Stomach (tissue), 8 donors: ENCODE measurements at regions not wholly inside any gene's neighbourhood (a gene's known extent, or its start where the extent isn't known, plus 50 kb on each side); places are given as distances from the start of the nearest gene placed in this dataset.

Experiments used
- DNase-seq, 2 donors: peaks; one replicate each; pipeline versions ENCODE4 v3.0.0 to v3.0.0-alpha.2; 2013 to 2019
- H3K27ac ChIP-seq, 5 donors: fragments of 200-600 bp in 4 of 5; sonication (generic) in 4 of 5; one replicate each; pipeline ENCODE4 v1.5.1; 2013 to 2019; ENCODE audit warnings: mild to moderate bottlenecking in 1 of 5, moderate library complexity in 1 of 5
- H3K27me3 ChIP-seq, 3 donors: fragments of 200-600 bp; sonication (generic); one replicate each; pipeline ENCODE4 v1.5.1; 2017 to 2019; ENCODE audit warnings: mixed run types in 1 of 3
- H3K36me3 ChIP-seq, 4 donors: fragments of 200-600 bp; sonication (generic); 1 replicate in 3 of 4; 2 replicates in 1 of 4; pipeline ENCODE4 v1.5.1; 2016 to 2019
- H3K4me1 ChIP-seq, 4 donors: fragments of 200-600 bp; sonication (generic); one replicate each; pipeline ENCODE4 v1.5.1; 2016 to 2019
- H3K4me3 ChIP-seq, 4 donors: fragments of 200-600 bp; sonication (generic) in 3 of 4; one replicate each; pipeline ENCODE4 v1.5.1; 2016 to 2019; ENCODE audit warnings: mild to moderate bottlenecking in 1 of 4
- H3K9me3 ChIP-seq, 4 donors: fragments of 200-600 bp; sonication (generic); one replicate each; pipeline ENCODE4 v1.5.1; 2016 to 2019
- CTCF ChIP-seq, 7 experiments: fragments of 450-650 bp in 4 of 7; fragments of 200-600 bp in 3 of 7; sonication (generic) in 3 of 7; IDR thresholded peaks; one replicate each; pipeline ENCODE4 v1.5.1; 2016 to 2019; ENCODE audit warnings: antibody characterized with exemption in 7 of 7, control low read depth in 2 of 7, mild to moderate bottlenecking in 1 of 7
- EP300 ChIP-seq: sonication (generic); formaldehyde crosslinking; IDR thresholded peaks from one replicate; pipeline ENCODE4 v1.6.1; 2017; ENCODE audit warnings: antibody characterized with exemption
- POLR2A ChIP-seq, 4 donors: fragments of 450-650 bp; IDR thresholded peaks; one replicate each; pipeline ENCODE4 v1.6.1; 2016; ENCODE audit warnings: antibody characterized with exemption in 4 of 4, control low read depth in 2 of 4, mild to moderate bottlenecking in 1 of 4, moderate library complexity in 1 of 4
- POLR2AphosphoS5 ChIP-seq, 3 donors: sonication (generic); formaldehyde crosslinking; IDR thresholded peaks; one replicate each; pipeline ENCODE4 v1.6.1; 2016; ENCODE audit warnings: antibody characterized with exemption in 3 of 3
- WGBS, 5 donors: extraction: QIAGEN DNeasy Blood & Tissue Kit in 3 of 5; methylation state at CpG; one replicate each; pipeline versions ENCODE4 v1.1.5 to v1.1.7; 2013 to 2018; 5-methylcytosine and 5-hydroxymethylcytosine counted together
- intact Hi-C: fragments of 100-400 bp; cut with DNase I; formaldehyde crosslinking; loops from one replicate; pipeline ENCODE4 v1.15.1; 2023; ENCODE audit warnings: low total_unique reads
- donor health status: healthy with polysubstance abuse.
- donor health status: Bipolar disorder and iron deficiency.
- donor health status: healthy.

GRCh38 chr9:110124439-110124838 lies 83.5 kb downstream of the C9orf152 start:
- H3K36me3 ChIP-seq, result no peaks in the 10 kb centered on the region
- DNase-seq, result no peak
- no peak overlapping the region for H3K4me3 ChIP-seq
- H3K9me3 ChIP-seq, result no peaks in the 10 kb centered on the region
- H3K4me1 ChIP-seq, result peaks cover 39 to 59% (median 47%) of the 10 kb centered on the region in 4 donors
- H3K27ac ChIP-seq, result peak overlapping the region in 4 of 5 donors; percentile 80 to 89 (median 84)
- H3K27me3 ChIP-seq, result no peaks in the 10 kb centered on the region
- TF ChIP-seq POLR2AphosphoS5 (IDR thresholded peaks at IDR 0.05), result no peak
- intact Hi-C loops, result no loop called here
- 61 to 80% (median 70%) methylated on average over 4 of the region's 4 CpGs for WGBS, 5 donors

GRCh38 chr9:110125207-110125751 lies 82.7 kb downstream of the C9orf152 start:
- peaks cover 41 to 68% (median 52%) of the 10 kb centered on the region in 4 donors for H3K4me1 ChIP-seq
- peak overlapping the region; percentile 69 to 89 (median 82) for H3K27ac ChIP-seq
- no peaks in the 10 kb centered on the region for H3K36me3 ChIP-seq
- no peaks in the 10 kb centered on the region for H3K27me3 ChIP-seq
- 16 to 25% (median 18%) methylated on average over 11 to 16 of the region's 16 CpGs for WGBS, 5 donors
- peak overlapping the region; percentile 10 to 35 (median 32) for H3K4me3 ChIP-seq
- DNase-seq, result peak; percentile 86 to 97
- intact Hi-C loops, result no loop called here
- TF ChIP-seq POLR2AphosphoS5 (IDR thresholded peaks at IDR 0.05) (peak; percentile 79 to 88 (median 88)), POLR2A (IDR thresholded peaks at IDR 0.05) (peak in 1 of 4 donors; percentile 40), CTCF (IDR thresholded peaks at IDR 0.05) (no peak), EP300 (peak; percentile 49)
- no peaks in the 10 kb centered on the region for H3K9me3 ChIP-seq

DNA sequence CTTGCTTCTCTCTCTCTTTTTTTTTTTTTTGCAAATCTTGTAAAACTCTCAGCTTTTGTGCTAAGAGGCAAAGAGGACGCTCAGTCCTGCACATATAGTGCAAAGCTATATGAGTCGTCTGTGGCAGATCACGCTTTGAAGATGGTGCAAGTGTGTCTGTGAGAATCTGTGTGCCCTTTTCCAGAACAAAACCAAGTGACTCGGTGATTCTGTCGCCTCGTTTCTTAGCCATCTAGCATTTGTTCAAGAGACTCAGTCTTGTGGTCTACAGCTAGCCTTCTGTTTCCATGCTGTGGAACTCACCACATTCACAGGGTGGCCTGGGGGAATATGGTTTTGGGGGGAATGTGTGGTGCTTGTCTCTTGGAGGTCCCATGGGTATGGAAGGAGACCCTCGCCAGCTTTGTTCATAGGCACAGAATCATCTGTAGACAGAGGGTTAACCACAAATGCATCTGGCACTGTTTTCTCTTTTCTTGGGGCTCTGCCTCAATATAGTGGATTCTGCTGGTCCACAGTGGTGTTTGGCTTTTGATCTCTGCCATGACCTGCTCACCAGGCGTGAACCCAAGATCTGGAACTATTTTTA lies 82.1 kb downstream of the C9orf152 start:
- Histone ChIP-seq H3K27ac (peak overlapping the region; percentile 69 to 89 (median 82)), H3K9me3 (no peaks in the 10 kb centered on the region), H3K27me3 (no peaks in the 10 kb centered on the region), H3K4me3 (peak overlapping the region; percentile 10 to 35 (median 32)), H3K36me3 (no peaks in the 10 kb centered on the region), H3K4me1 (peaks cover 41 to 74% (median 55%) of the 10 kb centered on the region in 4 donors)
- intact Hi-C loops, result no loop called here
- 44 to 76% (median 57%) methylated on average over 7 to 8 of the region's 8 CpGs for WGBS, 5 donors
- TF ChIP-seq EP300 (no peak), POLR2AphosphoS5 (IDR thresholded peaks at IDR 0.05) (no peak), POLR2A (IDR thresholded peaks at IDR 0.05) (no peak), CTCF (IDR thresholded peaks at IDR 0.05) (no peak)
- DNase-seq, result no peak

DNA sequence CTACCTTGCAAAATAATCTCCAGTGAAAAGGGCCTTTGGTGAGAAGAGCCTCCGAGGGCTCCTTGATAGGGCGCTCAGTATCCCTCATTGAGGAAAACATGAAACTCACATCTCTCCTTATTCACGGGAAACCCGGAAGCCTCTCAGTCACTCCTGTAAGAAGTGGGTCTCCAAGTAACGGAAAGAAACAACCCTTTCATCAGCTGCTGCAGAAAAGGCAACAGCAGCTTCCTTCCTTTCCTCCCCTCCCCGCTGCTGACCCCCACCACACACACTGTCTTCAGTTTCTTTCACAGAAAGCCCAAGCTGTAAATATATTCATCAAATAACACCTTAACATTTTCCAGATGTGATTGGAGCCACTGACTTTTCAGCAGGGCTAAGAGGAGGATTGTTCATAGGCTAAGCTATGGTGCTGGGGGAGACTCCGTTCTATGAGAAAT lies 81.4 kb downstream of the C9orf152 start:
- TF ChIP-seq CTCF (IDR thresholded peaks at IDR 0.05) (no peak), EP300 (no peak), POLR2A (IDR thresholded peaks at IDR 0.05) (no peak), POLR2AphosphoS5 (IDR thresholded peaks at IDR 0.05) (no peak)
- no peaks in the 10 kb centered on the region for H3K27me3 ChIP-seq
- DNase-seq, result peak in 1 of 2 donors; percentile 69
- peaks cover 41 to 75% (median 57%) of the 10 kb centered on the region in 4 donors for H3K4me1 ChIP-seq
- H3K27ac ChIP-seq, result peak overlapping the region; percentile 69 to 89 (median 82)
- WGBS, 5 donors, result 53 to 73% (median 69%) methylated on average over 7 of the region's 7 CpGs
- peak overlapping the region in 3 of 4 donors; percentile 32 to 35 (median 32) for H3K4me3 ChIP-seq
- no peaks in the 10 kb centered on the region for H3K36me3 ChIP-seq
- H3K9me3 ChIP-seq, result no peaks in the 10 kb centered on the region
- intact Hi-C loops, result no loop called here
